ENCODE measurements at regions not wholly inside any gene's neighbourhood (a gene's known extent, or its start where the extent isn't known, plus 50 kb on each side); places are given as distances from the start of the nearest gene placed in this dataset.

- Histone ChIP-seq H3K4me3 (ENCODE audit: low read depth in 2 of 2, low read length in 2 of 2) (no peak overlapping the region), H3K27ac (ENCODE audit: low read length) (no peak overlapping the region), H3K27me3 (ENCODE audit: control insufficient read depth, insufficient read depth, low read length) (no peaks in the 10 kb centered on the region), H3K9me3 (ENCODE audit: control insufficient read depth, insufficient read depth, low read depth, low read length) (no peaks in the 10 kb centered on the region), H3K36me3 (ENCODE audit: control insufficient read depth, insufficient read depth, low read length) (no peaks in the 10 kb centered on the region), H3K4me1 (ENCODE audit: control insufficient read depth, insufficient read depth, low read length) (no peaks in the 10 kb centered on the region)
- in situ Hi-C loops (cut with HindIII; ENCODE audit: low pct_unique_long_range_greater_than_20kb, low sequenced_read_pairs) (no loop called here), intact Hi-C loops (cut with micrococcal nuclease; ENCODE audit: unreplicated experiment) (no loop called here)
- TF ChIP-seq SIN3A (IDR thresholded peaks at IDR 0.05; ENCODE audit: borderline replicate concordance, insufficient read depth, low read depth, low read length): no peak
- TF ChIP-seq REST (IDR thresholded peaks at IDR 0.05; ENCODE audit: insufficient read depth in 1 of 2, low read depth in 2 of 2, low read length in 1 of 2): no peak
- TF ChIP-seq, protein P1, sequence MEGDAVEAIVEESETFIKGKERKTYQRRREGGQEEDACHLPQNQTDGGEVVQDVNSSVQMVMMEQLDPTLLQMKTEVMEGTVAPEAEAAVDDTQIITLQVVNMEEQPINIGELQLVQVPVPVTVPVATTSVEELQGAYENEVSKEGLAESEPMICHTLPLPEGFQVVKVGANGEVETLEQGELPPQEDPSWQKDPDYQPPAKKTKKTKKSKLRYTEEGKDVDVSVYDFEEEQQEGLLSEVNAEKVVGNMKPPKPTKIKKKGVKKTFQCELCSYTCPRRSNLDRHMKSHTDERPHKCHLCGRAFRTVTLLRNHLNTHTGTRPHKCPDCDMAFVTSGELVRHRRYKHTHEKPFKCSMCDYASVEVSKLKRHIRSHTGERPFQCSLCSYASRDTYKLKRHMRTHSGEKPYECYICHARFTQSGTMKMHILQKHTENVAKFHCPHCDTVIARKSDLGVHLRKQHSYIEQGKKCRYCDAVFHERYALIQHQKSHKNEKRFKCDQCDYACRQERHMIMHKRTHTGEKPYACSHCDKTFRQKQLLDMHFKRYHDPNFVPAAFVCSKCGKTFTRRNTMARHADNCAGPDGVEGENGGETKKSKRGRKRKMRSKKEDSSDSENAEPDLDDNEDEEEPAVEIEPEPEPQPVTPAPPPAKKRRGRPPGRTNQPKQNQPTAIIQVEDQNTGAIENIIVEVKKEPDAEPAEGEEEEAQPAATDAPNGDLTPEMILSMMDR (IDR thresholded peaks at IDR 0.05): no peak
- TF ChIP-seq TCF7L2 (IDR thresholded peaks at IDR 0.05; ENCODE audit: low read depth, low read length): no peak
- TF ChIP-seq POLR2AphosphoS5 (IDR thresholded peaks at IDR 0.05; ENCODE audit: low read depth, low read length): no peak
- no TSS peak for BruUV-seq (replicated peaks)
- DNase-seq (ENCODE audit: low read depth, low spot score) (no peak), ATAC-seq (no peak)
- POLR2A ChIA-PET: interaction anchor here (0.6 kb wide), 1 partner anchor 1129 kb away, joined by 6 read pairs; no protein-coding TSS in a partner anchor
- CTCF ChIA-PET: no interaction called here
These were observed 125.0 kb downstream of the FAT3 start for GRCh38 chr11:92349486-92350156.

GRCh38 chr11:92357344-92357743, 132.7 kb downstream of the FAT3 start:
- POLR2A ChIA-PET: no interaction called here
- H3K4me3 ChIP-seq (ENCODE audit: low read depth in 2 of 2, low read length in 2 of 2): no peak overlapping the region
- CTCF ChIA-PET: no interaction called here
- DNase-seq (ENCODE audit: low read depth, low spot score): no peak
- no peak for ATAC-seq
- H3K36me3 ChIP-seq (ENCODE audit: control insufficient read depth, insufficient read depth, low read length): no peaks in the 10 kb centered on the region
- no peaks in the 10 kb centered on the region for H3K9me3 ChIP-seq (ENCODE audit: control insufficient read depth, insufficient read depth, low read depth, low read length)
- no peak overlapping the region for H3K27ac ChIP-seq (ENCODE audit: low read length)
- H3K27me3 ChIP-seq (ENCODE audit: control insufficient read depth, insufficient read depth, low read length): no peaks in the 10 kb centered on the region
- TF ChIP-seq, protein P1 (IDR thresholded peaks at IDR 0.05): no peak
- TF ChIP-seq SIN3A (IDR thresholded peaks at IDR 0.05; ENCODE audit: borderline replicate concordance, insufficient read depth, low read depth, low read length): no peak
- TF ChIP-seq POLR2AphosphoS5 (IDR thresholded peaks at IDR 0.05; ENCODE audit: low read depth, low read length): no peak
- no peak for TF ChIP-seq REST (IDR thresholded peaks at IDR 0.05; ENCODE audit: insufficient read depth in 1 of 2, low read depth in 2 of 2, low read length in 1 of 2)
- TF ChIP-seq TCF7L2 (IDR thresholded peaks at IDR 0.05; ENCODE audit: low read depth, low read length): no peak
- H3K4me1 ChIP-seq (ENCODE audit: control insufficient read depth, insufficient read depth, low read length): no peaks in the 10 kb centered on the region
- in situ Hi-C loops (cut with HindIII; ENCODE audit: low pct_unique_long_range_greater_than_20kb, low sequenced_read_pairs) (no loop called here), intact Hi-C loops (cut with micrococcal nuclease; ENCODE audit: unreplicated experiment) (no loop called here)
- no TSS peak for BruUV-seq (replicated peaks)

Measured in Panc1 (cell line).